ENCODE measurements at regions not wholly inside any gene's neighbourhood (a gene's known extent, or its start where the extent isn't known, plus 50 kb on each side); places are given as distances from the start of the nearest gene placed in this dataset.

- in situ Hi-C loops (cut with HindIII; ENCODE audit: low pct_ligation_motif_present, low pct_unique_long_range_greater_than_20kb, low sequenced_read_pairs), result no loop called here
- no peak for DNase-seq
Observed at GRCh38 chr20:4304601-4305000, 55.5 kb upstream of the ADRA1D start.

GRCh38 chr20:4303136-4303535, 54.0 kb upstream of the ADRA1D start:
- no peak for DNase-seq
- in situ Hi-C loops (cut with HindIII; ENCODE audit: low pct_ligation_motif_present, low pct_unique_long_range_greater_than_20kb, low sequenced_read_pairs), result no loop called here

GRCh38 chr20:4300921-4301320, 51.8 kb upstream of the ADRA1D start:
- in situ Hi-C loops (cut with HindIII; ENCODE audit: low pct_ligation_motif_present, low pct_unique_long_range_greater_than_20kb, low sequenced_read_pairs), result no loop called here
- no peak for DNase-seq

- DNase-seq, result no peak
Observed at GRCh38 chr20:4300401-4300800, 51.3 kb upstream of the ADRA1D start.

GRCh38 chr20:4299773-4300172, 50.7 kb upstream of the ADRA1D start:
- no peak for DNase-seq
- in situ Hi-C loops (cut with HindIII; ENCODE audit: low pct_ligation_motif_present, low pct_unique_long_range_greater_than_20kb, low sequenced_read_pairs), result no loop called here

More at GRCh38 chr20:4300401-4300800, 51.3 kb upstream of the ADRA1D start:
- in situ Hi-C loops (cut with HindIII; ENCODE audit: low pct_ligation_motif_present, low pct_unique_long_range_greater_than_20kb, low sequenced_read_pairs), result no loop called here

- DNase-seq, result no peak
- in situ Hi-C loops (cut with HindIII; ENCODE audit: low pct_ligation_motif_present, low pct_unique_long_range_greater_than_20kb, low sequenced_read_pairs), result no loop called here
Observed at GRCh38 chr20:4299216-4299615, 50.1 kb upstream of the ADRA1D start.
